ENCODE measurements at regions not wholly inside any gene's neighbourhood (a gene's known extent, or its start where the extent isn't known, plus 50 kb on each side); places are given as distances from the start of the nearest gene placed in this dataset.
A peak's percentile ranks its signal among the peaks of the same experiment; 100 is the strongest.
"Not testable (repeated sequence)": the region's sequence is repeated elsewhere in the genome, so short reads cannot be mapped to it uniquely, and the experiment has no call there.

DNA sequence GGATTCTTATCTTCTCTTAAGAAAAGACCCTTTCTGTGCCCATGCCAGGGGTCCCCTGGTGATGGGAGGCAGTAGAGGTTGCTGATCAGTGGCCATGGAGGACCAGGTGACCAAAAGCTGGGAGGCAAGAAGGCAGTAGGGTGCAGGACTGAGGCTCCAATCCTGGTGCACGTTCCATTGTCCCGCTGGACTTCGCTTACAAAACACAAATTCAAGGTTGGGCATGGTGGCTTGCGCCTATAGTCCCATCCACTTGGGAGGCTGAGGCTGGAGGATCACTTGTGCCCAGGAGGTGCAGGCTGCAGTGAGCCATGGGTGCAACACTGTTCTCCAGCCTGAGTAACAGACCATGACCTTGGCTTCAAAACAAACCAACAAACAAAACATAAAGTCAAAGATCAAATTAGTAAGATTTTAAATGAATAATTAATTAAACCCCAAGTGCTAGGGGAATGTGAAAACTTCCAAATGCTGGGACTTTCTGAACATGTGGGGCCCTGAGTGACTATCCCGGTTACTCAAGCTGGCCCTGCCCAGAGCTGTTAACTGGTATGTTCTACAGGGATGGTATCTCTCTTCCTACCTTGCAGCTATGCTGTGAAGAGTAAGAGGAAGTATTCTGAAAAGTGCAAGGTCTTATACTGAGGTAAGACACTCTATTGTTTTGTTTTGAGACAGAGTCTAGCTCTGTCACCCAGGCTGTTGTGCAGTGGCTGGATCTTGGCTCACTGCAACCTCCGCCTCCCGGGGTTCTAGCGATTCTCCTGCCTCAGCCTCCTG is 97.6 kb downstream of the LYZL2 start:
- no peak for DNase-seq

DNA sequence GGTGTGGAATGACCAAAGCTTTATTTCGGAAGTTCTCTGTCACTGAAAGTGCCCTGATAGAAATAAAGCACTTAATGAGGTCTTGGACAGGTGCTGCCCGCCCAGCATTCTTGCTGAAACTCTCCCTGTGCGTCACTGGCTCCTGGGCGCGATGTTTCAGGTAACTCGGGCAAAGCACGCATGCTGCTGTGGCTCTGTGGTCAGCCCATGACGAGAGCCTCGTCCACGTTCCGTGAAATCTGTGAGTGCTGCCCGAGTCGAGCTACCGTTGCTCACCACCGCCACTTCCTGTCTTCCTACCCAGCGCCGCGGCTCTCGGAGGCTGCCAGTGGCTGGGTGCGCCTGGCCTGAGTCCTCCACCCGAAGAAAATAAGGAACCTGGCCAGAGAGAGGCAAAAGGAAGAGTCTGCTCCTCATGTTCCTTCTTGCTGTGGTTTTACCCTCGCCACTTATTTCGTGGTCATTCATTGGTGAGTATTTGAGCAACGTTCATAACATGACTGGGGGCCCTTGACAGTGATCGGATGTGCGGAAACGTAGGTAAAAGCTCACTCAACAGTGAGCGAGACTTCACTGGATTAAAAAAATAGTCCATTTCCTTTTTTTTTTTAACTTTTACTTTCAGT is 95.5 kb downstream of the MAP3K8 start:
- DNase-seq, result peak; percentile 58 to 62

DNA sequence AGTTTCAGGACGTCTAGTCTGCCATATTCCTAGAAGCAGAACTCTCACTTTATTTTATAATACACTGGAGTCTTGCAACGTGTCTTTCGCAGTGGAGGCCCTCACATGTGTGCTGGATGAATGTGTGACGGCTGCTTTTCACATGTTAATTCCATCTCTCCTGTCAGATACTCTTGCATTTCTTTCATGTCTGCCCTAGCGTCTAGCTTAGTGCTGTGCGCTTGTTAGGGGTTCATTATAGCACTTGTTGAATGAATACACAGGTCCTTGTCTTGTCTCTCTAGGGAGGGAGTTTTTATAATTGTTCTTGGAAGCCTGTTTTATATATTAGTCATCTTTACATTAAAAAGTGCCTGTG is 94.4 kb downstream of the MAP3K8 start:
- no peak for DNase-seq

DNA sequence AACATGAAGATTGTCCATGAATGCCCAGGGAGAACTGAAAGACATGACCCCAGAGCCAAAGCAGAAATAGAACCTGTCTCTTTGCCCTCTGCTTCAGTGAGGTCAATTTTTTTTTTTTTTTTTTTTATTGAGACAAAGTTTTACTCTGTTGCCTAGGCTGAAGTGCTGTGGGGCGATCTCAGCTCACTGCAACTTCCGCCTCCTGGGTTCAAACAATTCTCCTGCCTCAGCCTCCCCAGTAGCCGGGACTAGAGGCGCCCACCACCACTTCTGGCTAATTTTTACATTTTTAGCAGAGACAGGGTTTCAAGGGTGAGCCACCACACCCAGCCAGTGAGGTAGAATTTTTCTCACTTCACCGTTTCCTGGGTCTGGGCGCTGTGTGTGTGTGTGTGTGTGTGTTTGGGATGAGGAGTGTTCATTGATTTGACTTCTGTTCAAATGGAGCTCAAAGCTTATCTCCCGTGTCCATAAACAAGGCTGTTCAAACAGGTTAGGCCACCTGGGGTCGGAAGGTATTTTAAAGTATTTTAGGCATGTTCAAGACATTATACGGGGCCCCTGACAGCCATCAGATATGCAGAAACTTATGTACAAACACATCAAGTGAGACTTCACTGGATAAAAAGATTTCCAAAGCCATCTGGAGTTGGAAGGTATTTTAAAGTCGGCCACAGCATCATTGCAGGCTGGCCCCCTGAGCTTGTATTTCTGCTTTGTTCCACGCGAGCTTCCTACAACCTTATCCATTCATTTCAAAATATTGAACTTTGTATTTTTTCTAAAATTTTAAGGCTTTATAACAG is 93.8 kb downstream of the MAP3K8 start:
- DNase-seq, result no peak

DNA sequence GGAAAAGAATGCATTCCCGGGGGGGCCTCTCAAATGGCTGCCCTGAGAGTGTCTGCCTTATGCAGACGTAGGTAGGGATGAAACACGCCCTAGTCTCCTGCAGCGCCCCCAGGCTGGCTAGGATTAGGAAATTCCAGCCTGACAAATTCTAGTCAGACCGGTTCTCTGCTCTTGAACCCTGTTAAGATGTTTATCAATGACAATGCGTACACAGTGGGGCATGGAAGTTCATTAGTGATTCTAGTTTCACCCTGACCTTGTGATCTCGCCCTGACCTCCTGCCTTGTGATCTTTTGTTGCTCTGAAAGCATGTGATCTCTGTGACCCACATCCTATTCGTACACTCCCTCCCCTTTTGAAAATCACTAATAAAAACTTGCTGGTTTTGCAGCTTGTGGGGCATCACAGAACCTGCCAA is 88.7 kb downstream of the MAP3K8 start:
- DNase-seq, result not testable (repeated sequence)

DNA sequence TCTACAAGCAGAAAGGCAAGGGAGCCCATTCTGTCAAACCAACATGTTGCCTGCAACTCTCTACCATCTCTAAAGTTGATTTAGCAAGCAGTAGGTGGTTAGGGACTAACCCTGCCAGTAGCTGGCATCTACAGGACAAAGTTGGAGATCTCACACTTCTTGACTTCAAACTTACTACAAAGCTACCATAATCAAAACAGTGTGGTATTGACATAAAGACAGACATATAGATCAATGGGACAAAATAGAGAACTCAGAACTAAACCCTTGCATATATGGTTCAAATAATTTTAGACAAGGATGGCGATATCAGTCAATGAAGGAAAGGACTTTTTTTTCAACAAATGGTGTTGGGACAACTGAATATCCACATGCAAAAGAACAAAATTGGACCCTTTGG is 84.9 kb downstream of the MAP3K8 start:
- no peak for DNase-seq
